NT2/D1 (cell line): ENCODE measurements at regions not wholly inside any gene's neighbourhood (a gene's known extent, or its start where the extent isn't known, plus 50 kb on each side); places are given as distances from the start of the nearest gene placed in this dataset.

Experiments
- YY1 ChIP-seq: IDR thresholded peaks from 2 replicates; pipeline ENCODE4 v1.6.1; 2011; ENCODE audit not compliant: insufficient read length, insufficient read depth
- ZNF274 ChIP-seq: IDR thresholded peaks from 2 replicates; pipeline ENCODE4 v1.6.1; 2011; ENCODE audit warnings: mild to moderate bottlenecking, low read depth, low read length

GRCh38 chr10:57950442-57950974 lies 317.2 kb downstream of the IPMK start:
- TF ChIP-seq YY1 (no peak), ZNF274 (no peak)
